ENCODE measurements at regions not wholly inside any gene's neighbourhood (a gene's known extent, or its start where the extent isn't known, plus 50 kb on each side); places are given as distances from the start of the nearest gene placed in this dataset.

GRCh38 chr10:22137542-22137941, 80.3 kb downstream of the EBLN1 start:
- TF ChIP-seq POLR2AphosphoS5 (IDR thresholded peaks at IDR 0.05) = no peak
- no peak for TF ChIP-seq CTCF (IDR thresholded peaks at IDR 0.05)
- TF ChIP-seq POLR2A (IDR thresholded peaks at IDR 0.05) = no peak

Measured in transverse colon (tissue), 4 donors.